ENCODE measurements at regions not wholly inside any gene's neighbourhood (a gene's known extent, or its start where the extent isn't known, plus 50 kb on each side); places are given as distances from the start of the nearest gene placed in this dataset.

DNA sequence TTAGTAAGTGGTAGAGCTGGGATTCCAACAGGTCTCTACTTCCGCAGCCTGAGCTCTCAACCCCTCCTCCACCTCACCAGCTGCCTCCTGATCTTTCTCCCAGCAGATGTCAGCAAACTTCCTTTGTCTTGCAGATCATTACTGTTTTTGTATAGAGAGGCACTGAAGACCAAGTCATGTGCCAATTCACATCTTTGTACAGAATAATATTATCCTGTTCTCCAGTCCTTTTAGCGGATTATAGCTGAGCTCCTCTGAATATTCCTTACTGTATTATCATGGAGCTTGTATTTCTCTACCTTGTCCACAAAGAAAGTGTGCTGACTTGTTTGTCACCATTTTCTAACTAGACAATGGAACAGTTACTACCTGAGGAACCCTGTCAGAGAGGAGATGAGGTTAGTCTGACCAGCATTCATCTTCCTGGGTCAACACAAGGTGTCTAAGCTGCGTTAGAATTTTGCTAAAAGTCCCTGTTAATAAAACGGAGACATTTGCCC lies 142.3 kb upstream of the ARHGAP5 start:
- TF ChIP-seq, protein P1, sequence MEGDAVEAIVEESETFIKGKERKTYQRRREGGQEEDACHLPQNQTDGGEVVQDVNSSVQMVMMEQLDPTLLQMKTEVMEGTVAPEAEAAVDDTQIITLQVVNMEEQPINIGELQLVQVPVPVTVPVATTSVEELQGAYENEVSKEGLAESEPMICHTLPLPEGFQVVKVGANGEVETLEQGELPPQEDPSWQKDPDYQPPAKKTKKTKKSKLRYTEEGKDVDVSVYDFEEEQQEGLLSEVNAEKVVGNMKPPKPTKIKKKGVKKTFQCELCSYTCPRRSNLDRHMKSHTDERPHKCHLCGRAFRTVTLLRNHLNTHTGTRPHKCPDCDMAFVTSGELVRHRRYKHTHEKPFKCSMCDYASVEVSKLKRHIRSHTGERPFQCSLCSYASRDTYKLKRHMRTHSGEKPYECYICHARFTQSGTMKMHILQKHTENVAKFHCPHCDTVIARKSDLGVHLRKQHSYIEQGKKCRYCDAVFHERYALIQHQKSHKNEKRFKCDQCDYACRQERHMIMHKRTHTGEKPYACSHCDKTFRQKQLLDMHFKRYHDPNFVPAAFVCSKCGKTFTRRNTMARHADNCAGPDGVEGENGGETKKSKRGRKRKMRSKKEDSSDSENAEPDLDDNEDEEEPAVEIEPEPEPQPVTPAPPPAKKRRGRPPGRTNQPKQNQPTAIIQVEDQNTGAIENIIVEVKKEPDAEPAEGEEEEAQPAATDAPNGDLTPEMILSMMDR (IDR thresholded peaks at IDR 0.05) = no peak
- ATAC-seq (ENCODE audit: low FRiP score) = no peak
- DNase-seq (ENCODE audit: low spot score) = no peak

DNA sequence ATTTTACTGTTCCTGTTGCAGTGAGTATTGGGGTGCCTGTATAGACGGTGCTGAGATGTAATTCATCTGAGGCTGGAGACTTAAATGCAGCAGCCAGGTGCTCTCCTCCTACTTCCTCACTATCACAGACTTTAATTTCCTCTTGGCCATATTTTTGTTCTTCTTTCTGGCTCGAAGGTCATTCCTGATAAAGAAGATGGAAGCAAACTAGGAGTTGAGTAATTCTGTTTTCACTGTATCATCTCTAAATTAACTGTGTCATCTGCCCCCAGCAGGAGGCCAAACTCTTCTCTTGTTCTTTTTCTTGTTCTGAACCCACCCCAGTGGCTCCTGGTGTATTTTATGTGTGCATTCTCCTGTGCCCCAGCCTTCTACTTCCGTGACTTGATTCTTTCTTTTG lies 141.7 kb upstream of the ARHGAP5 start:
- TF ChIP-seq, protein P1 (IDR thresholded peaks at IDR 0.05) = no peak
- DNase-seq (ENCODE audit: low spot score) (no peak), ATAC-seq (ENCODE audit: low FRiP score) (no peak)

DNA sequence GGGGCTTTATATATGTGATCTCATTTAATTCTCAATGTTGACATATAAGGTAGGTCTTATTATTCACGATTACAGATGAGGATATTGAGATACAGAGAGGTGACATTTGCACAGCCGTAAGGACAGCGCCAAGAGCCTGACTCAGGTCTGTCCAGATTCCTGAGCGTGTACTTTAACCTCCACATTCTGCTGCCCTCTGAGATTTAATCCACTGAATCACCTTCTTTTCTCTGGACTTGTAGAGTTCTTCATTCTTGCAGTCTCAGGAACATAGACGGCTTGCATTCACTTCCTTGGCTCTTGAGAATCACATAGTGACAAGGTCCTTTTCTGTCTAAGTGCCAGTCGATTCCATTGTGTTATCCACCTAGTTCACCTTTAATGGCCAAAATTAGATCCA lies 141.0 kb upstream of the ARHGAP5 start:
- TF ChIP-seq, protein P1 (IDR thresholded peaks at IDR 0.05) = no peak
- DNase-seq (ENCODE audit: low spot score) (no peak), ATAC-seq (ENCODE audit: low FRiP score) (no peak)

DNA sequence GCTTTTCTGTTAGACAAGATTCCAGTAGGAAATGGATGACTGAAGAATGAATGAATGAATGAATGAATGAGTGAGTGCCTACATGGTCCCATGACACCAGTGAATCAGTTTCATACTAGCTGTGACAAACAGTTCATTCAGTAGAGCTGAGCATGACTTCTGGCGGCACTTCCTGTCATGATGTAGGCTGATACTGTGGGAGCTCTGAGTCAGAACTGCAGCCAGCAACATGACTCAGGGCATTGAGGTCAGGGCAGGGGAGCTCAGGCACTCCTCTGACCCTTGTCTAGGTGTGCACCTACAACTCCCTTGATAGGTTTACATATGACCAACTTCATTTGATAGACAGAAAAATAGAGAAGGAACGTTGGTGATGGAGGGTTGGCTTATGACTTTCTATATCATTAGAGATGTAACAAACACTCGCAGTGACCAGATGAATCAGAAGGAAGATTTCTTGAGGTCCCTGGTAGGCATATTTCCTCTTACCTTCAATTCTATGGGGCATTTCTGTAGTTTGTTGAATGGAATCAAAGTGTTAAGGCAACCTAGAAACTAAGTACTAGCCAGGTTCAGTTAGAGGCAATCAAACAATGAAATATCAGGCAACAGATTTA lies 139.3 kb upstream of the ARHGAP5 start:
- TF ChIP-seq, protein P1 (IDR thresholded peaks at IDR 0.05) = no peak
- ATAC-seq (ENCODE audit: low FRiP score) = peak; percentile 95
- no peak for DNase-seq (ENCODE audit: low spot score)

DNA sequence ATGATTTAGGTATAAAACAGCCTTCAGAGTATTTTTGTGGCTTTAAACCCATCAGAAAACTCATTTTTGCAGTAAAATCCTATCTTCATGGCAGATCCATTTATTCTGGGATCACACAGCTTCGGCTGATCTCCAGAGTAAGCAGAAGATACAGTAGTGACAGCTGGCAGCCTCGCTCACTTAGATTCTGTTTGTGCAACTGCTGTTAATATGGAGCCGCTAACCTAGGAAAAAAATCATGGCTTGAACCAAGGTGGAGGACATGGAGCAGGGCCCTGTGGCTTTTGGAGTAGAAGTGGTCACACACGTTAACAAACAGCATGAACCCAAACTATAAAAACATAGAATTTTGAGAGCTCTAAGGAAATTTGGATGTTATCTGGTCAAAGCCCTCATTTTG lies 137.2 kb upstream of the ARHGAP5 start:
- DNase-seq (ENCODE audit: low spot score) (no peak), ATAC-seq (ENCODE audit: low FRiP score) (no peak)
- TF ChIP-seq, protein P1 (IDR thresholded peaks at IDR 0.05) = no peak

DNA sequence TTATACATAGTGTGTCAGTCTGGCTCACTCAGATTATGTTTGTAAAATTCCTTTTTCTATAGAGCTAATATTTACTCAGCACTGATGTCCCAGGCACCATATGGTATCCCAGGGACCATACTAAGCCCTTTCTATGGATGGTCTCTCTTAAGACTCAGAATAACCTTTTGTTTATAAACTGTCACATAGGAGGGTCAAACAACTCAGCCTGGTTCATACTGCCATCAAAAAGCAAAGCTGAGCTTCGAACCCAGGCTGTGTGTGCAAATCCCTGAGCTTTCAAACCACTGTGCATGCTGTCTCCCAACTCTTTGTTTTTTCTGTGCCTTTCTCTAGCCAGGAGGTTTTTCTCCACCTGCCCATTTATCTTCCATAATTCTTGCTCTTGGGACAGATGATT lies 135.6 kb upstream of the ARHGAP5 start:
- ATAC-seq (ENCODE audit: low FRiP score) (no peak), DNase-seq (ENCODE audit: low spot score) (no peak)
- TF ChIP-seq, protein P1 (IDR thresholded peaks at IDR 0.05) = no peak

DNA sequence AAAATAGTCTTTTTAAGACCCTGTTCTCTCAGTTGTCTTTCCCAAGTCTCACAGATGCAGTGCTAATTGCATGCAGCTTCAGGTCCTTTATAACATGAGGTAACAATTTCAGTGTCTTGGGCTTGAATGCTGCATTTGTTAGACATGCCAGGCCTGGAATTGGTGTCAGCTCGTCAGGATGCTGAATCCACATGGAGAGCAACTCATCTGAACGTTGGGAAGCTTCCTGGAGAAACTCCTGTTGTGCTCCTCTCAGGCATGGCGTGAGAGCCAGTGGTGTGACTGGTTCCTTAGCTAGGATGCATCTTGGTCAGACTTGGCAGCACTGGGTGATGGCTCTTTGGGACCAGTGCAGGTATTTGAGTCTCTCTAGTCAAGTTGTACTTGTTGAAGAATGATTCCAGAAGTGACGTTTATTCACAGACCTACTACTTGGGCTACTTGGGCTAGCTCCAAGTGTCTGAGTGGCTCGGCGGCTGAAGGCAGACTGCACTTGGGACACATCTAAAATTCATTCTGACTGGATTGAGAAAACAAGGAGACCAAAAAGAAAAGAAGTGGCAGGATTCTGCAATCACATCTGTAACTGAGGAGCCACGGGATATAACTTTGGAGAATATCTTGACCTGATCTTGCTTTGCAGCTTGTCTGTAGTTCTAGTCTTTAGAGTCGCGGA lies 134.8 kb upstream of the ARHGAP5 start:
- TF ChIP-seq, protein P1 (IDR thresholded peaks at IDR 0.05) = no peak
- ATAC-seq (ENCODE audit: low FRiP score) = no peak
- DNase-seq (ENCODE audit: low spot score) = no peak

Data from omental fat pad (tissue), 3 donors.